ENCODE measurements at regions not wholly inside any gene's neighbourhood (a gene's known extent, or its start where the extent isn't known, plus 50 kb on each side); places are given as distances from the start of the nearest gene placed in this dataset.

DNA sequence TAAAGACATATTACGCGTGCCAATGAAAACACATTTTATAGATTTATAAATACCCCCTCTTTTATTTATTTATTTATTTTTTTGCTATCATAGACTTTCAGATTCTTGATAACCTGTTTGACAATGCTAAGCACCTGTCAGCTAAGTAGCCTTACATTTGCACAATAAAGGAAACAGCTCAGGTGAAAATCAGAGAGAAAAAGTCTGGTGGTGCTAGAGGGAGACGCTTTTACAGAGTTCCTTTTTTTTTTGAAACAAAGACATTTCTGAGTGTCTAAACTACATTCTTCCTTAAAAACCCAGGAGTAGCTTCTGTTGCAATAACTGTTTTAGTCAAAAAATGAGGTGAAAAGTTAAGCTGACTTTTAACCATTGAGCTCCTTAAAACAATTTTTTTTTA is 1611.6 kb downstream of the NCAM2 start:
- TF ChIP-seq, protein P1, sequence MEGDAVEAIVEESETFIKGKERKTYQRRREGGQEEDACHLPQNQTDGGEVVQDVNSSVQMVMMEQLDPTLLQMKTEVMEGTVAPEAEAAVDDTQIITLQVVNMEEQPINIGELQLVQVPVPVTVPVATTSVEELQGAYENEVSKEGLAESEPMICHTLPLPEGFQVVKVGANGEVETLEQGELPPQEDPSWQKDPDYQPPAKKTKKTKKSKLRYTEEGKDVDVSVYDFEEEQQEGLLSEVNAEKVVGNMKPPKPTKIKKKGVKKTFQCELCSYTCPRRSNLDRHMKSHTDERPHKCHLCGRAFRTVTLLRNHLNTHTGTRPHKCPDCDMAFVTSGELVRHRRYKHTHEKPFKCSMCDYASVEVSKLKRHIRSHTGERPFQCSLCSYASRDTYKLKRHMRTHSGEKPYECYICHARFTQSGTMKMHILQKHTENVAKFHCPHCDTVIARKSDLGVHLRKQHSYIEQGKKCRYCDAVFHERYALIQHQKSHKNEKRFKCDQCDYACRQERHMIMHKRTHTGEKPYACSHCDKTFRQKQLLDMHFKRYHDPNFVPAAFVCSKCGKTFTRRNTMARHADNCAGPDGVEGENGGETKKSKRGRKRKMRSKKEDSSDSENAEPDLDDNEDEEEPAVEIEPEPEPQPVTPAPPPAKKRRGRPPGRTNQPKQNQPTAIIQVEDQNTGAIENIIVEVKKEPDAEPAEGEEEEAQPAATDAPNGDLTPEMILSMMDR (IDR thresholded peaks at IDR 0.05; ENCODE audit: insufficient read depth, low read depth, low read length), result no peak
- TF ChIP-seq EZH2 (IDR thresholded peaks at IDR 0.05; ENCODE audit: insufficient read depth, low read length), result no peak

All from astrocyte (in vitro differentiated cells and primary cell).